ENCODE measurements at regions not wholly inside any gene's neighbourhood (a gene's known extent, or its start where the extent isn't known, plus 50 kb on each side); places are given as distances from the start of the nearest gene placed in this dataset.

DNA sequence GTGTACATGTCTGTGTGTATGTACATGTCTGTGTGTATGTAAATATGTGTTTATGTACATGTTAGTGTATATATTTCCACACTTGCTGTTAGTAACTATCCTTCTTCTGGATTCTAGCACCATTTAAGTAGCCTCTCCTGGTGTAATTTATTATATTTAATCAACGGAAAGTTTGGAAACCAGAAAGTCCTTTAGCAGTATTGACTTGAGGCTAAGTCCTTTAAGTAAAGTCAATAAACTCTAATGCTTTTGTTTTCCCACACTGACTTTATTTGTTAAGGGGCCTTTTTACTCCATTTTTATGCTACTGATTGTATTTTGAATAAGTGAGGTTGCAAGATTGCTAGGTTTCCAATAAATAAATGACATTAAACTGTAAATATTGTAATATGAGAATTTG lies 876.4 kb upstream of the SEL1L start:
- H3K4me3 ChIP-seq: no peak overlapping the region
- Mint-ChIP-seq H3K9me3 (peaks cover 79% of the 10 kb centered on the region), H3K27me3 (ENCODE audit: insufficient read depth, low read depth, poor library complexity) (no peaks in the 10 kb centered on the region), H3K36me3 (ENCODE audit: low read depth) (peaks cover 4% of the 10 kb centered on the region; the same call in 2 of the 3 replicates), H3K4me3 (no peak overlapping the region), H3K4me1 (no peaks in the 10 kb centered on the region), H3K27ac (no peak overlapping the region)
- H3K27me3 ChIP-seq (ENCODE audit: insufficient read depth): no peaks in the 10 kb centered on the region
- DNase-seq (ENCODE audit: low spot score) (no peak), ATAC-seq (no peak)
- TF ChIP-seq, protein P1, sequence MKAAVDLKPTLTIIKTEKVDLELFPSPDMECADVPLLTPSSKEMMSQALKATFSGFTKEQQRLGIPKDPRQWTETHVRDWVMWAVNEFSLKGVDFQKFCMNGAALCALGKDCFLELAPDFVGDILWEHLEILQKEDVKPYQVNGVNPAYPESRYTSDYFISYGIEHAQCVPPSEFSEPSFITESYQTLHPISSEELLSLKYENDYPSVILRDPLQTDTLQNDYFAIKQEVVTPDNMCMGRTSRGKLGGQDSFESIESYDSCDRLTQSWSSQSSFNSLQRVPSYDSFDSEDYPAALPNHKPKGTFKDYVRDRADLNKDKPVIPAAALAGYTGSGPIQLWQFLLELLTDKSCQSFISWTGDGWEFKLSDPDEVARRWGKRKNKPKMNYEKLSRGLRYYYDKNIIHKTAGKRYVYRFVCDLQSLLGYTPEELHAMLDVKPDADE (IDR thresholded peaks at IDR 0.05): no peak
- TF ChIP-seq ZNF462 (CRISPR knock-in tag; IDR thresholded peaks at IDR 0.05) (no peak), ZNF331 (CRISPR knock-in tag; IDR thresholded peaks at IDR 0.05; ENCODE audit: low read depth) (no peak), REST (IDR thresholded peaks at IDR 0.05; ENCODE audit: unreplicated experiment) (no peak), EZH2phosphoT487 (IDR thresholded peaks at IDR 0.05; ENCODE audit: unreplicated experiment) (no peak), CREB1 (CRISPR knock-in tag; IDR thresholded peaks at IDR 0.05; ENCODE audit: low read depth) (no peak), EZH2 (IDR thresholded peaks at IDR 0.05; ENCODE audit: low read depth, unreplicated experiment) (no peak), NANOG (IDR thresholded peaks at IDR 0.05; ENCODE audit: borderline replicate concordance) (no peak), ZNF114 (CRISPR knock-in tag; IDR thresholded peaks at IDR 0.05) (no peak), STAT1 (IDR thresholded peaks at IDR 0.05; ENCODE audit: unreplicated experiment) (no peak), POLR2AphosphoS5 (IDR thresholded peaks at IDR 0.05; ENCODE audit: low read depth) (no peak), JUNB (IDR thresholded peaks at IDR 0.05; ENCODE audit: unreplicated experiment) (no peak)
- TF ChIP-seq, protein P2, sequence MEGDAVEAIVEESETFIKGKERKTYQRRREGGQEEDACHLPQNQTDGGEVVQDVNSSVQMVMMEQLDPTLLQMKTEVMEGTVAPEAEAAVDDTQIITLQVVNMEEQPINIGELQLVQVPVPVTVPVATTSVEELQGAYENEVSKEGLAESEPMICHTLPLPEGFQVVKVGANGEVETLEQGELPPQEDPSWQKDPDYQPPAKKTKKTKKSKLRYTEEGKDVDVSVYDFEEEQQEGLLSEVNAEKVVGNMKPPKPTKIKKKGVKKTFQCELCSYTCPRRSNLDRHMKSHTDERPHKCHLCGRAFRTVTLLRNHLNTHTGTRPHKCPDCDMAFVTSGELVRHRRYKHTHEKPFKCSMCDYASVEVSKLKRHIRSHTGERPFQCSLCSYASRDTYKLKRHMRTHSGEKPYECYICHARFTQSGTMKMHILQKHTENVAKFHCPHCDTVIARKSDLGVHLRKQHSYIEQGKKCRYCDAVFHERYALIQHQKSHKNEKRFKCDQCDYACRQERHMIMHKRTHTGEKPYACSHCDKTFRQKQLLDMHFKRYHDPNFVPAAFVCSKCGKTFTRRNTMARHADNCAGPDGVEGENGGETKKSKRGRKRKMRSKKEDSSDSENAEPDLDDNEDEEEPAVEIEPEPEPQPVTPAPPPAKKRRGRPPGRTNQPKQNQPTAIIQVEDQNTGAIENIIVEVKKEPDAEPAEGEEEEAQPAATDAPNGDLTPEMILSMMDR (conservative IDR thresholded peaks at IDR 0.05; ENCODE audit: low read depth in 2 of 2): no peak
- H3K4me2 ChIP-seq: no peak overlapping the region
- H3K9me2 ChIP-seq (ENCODE audit: insufficient read depth): no peaks in the 10 kb centered on the region
- no peak overlapping the region for H3K27ac ChIP-seq (ENCODE audit: low read depth)
- H3K79me2 ChIP-seq (replicated peaks; ENCODE audit: insufficient read depth): no peaks in the 10 kb centered on the region
- no peak overlapping the region for H2AFZ ChIP-seq
- no peaks in the 10 kb centered on the region for H3F3A ChIP-seq (replicated peaks; ENCODE audit: low read depth)
- H4K20me1 ChIP-seq (replicated peaks; ENCODE audit: insufficient read depth): no peaks in the 10 kb centered on the region
- no peaks in the 10 kb centered on the region for H3K36me3 ChIP-seq (ENCODE audit: insufficient read depth)
- peaks cover 11% of the 10 kb centered on the region for H3K4me1 ChIP-seq (ENCODE audit: insufficient read depth)

Data from GM23338 (cell line).